C4-2B (cell line): ENCODE measurements at regions not wholly inside any gene's neighbourhood (a gene's known extent, or its start where the extent isn't known, plus 50 kb on each side); places are given as distances from the start of the nearest gene placed in this dataset.

ENCODE experiments used
- ZFX ChIP-seq: fragments of 450-650 bp; IDR thresholded peaks from 2 replicates; pipeline ENCODE4 v1.6.1; 2017
- TF ChIP-seq, protein P1 (sequence below): fragments of 450-650 bp; conservative IDR thresholded peaks from 2 replicates; pipeline ENCODE4 v1.5.1; 2017; ENCODE audit warnings: mild to moderate bottlenecking

GRCh38 chr14:53778263-53778662 lies 178.4 kb downstream of the BMP4 start:
- TF ChIP-seq, protein P1, sequence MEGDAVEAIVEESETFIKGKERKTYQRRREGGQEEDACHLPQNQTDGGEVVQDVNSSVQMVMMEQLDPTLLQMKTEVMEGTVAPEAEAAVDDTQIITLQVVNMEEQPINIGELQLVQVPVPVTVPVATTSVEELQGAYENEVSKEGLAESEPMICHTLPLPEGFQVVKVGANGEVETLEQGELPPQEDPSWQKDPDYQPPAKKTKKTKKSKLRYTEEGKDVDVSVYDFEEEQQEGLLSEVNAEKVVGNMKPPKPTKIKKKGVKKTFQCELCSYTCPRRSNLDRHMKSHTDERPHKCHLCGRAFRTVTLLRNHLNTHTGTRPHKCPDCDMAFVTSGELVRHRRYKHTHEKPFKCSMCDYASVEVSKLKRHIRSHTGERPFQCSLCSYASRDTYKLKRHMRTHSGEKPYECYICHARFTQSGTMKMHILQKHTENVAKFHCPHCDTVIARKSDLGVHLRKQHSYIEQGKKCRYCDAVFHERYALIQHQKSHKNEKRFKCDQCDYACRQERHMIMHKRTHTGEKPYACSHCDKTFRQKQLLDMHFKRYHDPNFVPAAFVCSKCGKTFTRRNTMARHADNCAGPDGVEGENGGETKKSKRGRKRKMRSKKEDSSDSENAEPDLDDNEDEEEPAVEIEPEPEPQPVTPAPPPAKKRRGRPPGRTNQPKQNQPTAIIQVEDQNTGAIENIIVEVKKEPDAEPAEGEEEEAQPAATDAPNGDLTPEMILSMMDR = no peak
- TF ChIP-seq ZFX = no peak
